ENCODE measurements at regions not wholly inside any gene's neighbourhood (a gene's known extent, or its start where the extent isn't known, plus 50 kb on each side); places are given as distances from the start of the nearest gene placed in this dataset.

DNA sequence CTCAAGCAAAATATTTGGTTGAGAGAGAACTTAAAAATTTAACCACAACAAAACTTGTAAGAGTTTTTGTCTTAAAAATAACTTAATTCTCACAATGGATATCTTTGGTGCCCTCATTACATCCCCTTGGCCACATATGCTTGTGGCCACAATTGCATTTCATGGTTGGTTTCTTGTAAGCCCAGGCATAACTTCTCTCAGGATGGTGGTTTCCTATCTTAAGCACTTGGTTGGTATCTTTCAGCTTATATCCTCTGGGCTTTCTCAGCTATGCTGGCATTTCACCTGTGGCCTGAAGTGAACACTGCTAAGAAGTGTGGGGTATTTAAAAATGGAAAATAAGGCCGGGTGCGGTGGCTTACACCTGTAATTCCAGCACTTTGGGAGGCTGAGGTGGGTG, 212.4 kb upstream of the MEF2C start:
- TF ChIP-seq, protein P1, sequence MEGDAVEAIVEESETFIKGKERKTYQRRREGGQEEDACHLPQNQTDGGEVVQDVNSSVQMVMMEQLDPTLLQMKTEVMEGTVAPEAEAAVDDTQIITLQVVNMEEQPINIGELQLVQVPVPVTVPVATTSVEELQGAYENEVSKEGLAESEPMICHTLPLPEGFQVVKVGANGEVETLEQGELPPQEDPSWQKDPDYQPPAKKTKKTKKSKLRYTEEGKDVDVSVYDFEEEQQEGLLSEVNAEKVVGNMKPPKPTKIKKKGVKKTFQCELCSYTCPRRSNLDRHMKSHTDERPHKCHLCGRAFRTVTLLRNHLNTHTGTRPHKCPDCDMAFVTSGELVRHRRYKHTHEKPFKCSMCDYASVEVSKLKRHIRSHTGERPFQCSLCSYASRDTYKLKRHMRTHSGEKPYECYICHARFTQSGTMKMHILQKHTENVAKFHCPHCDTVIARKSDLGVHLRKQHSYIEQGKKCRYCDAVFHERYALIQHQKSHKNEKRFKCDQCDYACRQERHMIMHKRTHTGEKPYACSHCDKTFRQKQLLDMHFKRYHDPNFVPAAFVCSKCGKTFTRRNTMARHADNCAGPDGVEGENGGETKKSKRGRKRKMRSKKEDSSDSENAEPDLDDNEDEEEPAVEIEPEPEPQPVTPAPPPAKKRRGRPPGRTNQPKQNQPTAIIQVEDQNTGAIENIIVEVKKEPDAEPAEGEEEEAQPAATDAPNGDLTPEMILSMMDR (IDR thresholded peaks at IDR 0.05) = no peak
- TF ChIP-seq POLR2A (IDR thresholded peaks at IDR 0.05) = no peak
- H3K36me3 ChIP-seq = no peaks in the 10 kb centered on the region
- intact Hi-C loops (cut with DNase I) = no loop called here
- no peaks in the 10 kb centered on the region for H3K27me3 ChIP-seq
- H3K4me3 ChIP-seq = no peak overlapping the region
- no peaks in the 10 kb centered on the region for H3K9me3 ChIP-seq
- no peak overlapping the region for H3K27ac ChIP-seq
- no peak for DNase-seq
- no peaks in the 10 kb centered on the region for H3K4me1 ChIP-seq
- WGBS, 2 donors = 96 to 100% methylated on average over 1 to 2 of the region's 2 CpGs

DNA sequence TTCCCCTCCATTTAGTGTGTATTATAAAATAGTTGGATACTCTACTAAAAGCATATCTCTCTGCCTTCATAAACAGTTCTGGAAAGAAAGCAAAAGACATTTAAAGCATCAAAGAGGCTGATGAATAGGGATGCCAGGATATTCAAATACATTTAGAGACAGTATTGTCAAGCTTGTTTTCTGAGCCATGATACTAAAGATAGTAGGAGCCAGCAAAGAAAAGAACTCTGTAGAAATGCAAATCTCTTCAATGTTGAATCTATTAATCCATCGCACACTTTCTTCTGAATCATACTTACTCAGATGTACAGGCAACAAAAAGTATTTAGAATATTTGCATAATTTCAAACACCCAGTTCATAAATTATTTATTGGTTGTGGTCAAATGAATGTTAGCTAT, 207.1 kb upstream of the MEF2C start:
- no peaks in the 10 kb centered on the region for H3K27me3 ChIP-seq
- H3K4me1 ChIP-seq = no peaks in the 10 kb centered on the region
- TF ChIP-seq, protein P1 (IDR thresholded peaks at IDR 0.05) = no peak
- no peak for TF ChIP-seq POLR2A (IDR thresholded peaks at IDR 0.05)
- H3K27ac ChIP-seq = no peak overlapping the region
- H3K4me3 ChIP-seq = no peak overlapping the region
- WGBS, 2 donors = 62 to 96% methylated on average over 1 of the region's 1 CpG
- H3K9me3 ChIP-seq = no peaks in the 10 kb centered on the region
- no peaks in the 10 kb centered on the region for H3K36me3 ChIP-seq
- intact Hi-C loops (cut with DNase I) = no loop called here
- DNase-seq = no peak

DNA sequence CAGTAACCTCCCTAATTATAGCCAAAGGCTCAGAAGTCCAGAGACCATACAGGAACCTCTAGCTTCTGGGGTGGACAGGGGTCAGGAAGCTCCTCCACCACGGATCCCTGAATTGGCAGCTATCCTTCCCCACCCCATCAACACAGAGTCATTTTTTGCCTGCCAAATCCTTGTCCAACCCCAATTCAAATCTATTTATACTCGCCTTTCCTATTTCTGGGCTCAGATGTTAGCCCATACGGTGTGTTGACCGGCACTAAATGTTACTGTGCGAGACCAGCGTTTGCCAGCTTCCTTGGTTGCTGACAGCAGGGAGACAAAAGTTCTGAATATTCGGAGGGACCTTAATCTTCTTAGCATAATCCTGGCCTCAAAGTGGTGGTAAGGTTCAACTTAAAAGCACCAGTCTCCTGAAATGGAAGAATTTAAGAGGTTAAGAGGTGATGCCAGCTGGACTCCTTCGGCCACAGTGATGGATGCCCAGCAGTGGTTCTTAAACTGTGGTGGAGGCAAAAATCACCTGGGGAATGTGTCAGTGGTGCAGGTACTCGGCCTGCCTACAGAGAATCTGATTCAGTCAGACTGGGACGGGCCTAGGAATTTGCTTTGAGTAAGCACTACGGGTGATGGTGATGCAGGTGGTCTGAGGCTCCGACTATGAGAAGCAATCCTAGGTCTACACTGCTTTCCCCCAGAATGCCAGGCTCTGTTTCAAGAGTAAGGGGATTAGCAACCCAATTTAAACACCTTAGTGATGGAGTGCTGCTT, 204.8 kb upstream of the MEF2C start:
- no peaks in the 10 kb centered on the region for H3K36me3 ChIP-seq
- 54 to 60% methylated on average over 10 to 11 of the region's 12 CpGs for WGBS, 2 donors
- no peaks in the 10 kb centered on the region for H3K9me3 ChIP-seq
- H3K27ac ChIP-seq = no peak overlapping the region
- intact Hi-C loops (cut with DNase I) = no loop called here
- H3K4me1 ChIP-seq = no peaks in the 10 kb centered on the region
- TF ChIP-seq, protein P1 (IDR thresholded peaks at IDR 0.05) = no peak
- TF ChIP-seq POLR2A (IDR thresholded peaks at IDR 0.05) = no peak
- DNase-seq = no peak
- no peaks in the 10 kb centered on the region for H3K27me3 ChIP-seq
- H3K4me3 ChIP-seq = no peak overlapping the region

DNA sequence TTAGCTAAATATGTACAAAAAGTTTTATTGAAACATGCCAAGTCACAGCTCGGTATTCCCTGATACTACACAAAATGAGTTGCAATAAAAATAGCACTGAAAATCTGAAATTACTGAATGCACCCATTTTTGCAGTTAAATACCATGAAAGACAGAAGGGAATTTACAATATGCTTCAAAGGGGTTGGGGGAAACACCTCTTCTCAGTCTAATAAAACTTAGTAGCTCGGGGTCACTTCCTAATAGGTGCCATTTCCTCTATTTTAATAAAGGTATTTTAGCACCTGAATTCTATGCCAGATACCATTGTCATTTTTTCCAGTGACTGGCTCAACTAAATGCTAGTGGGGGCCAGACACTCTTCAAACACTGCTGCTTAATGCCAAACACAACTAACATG, 204.1 kb upstream of the MEF2C start:
- Histone ChIP-seq H3K27ac (no peak overlapping the region), H3K27me3 (no peaks in the 10 kb centered on the region), H3K4me3 (no peak overlapping the region), H3K9me3 (no peaks in the 10 kb centered on the region), H3K4me1 (no peaks in the 10 kb centered on the region), H3K36me3 (no peaks in the 10 kb centered on the region)
- TF ChIP-seq, protein P1 (IDR thresholded peaks at IDR 0.05) = no peak
- TF ChIP-seq POLR2A (IDR thresholded peaks at IDR 0.05) = no peak
- intact Hi-C loops (cut with DNase I) = no loop called here
- DNase-seq = no peak
- 49 to 58% methylated on average over 2 of the region's 2 CpGs for WGBS, 2 donors

DNA sequence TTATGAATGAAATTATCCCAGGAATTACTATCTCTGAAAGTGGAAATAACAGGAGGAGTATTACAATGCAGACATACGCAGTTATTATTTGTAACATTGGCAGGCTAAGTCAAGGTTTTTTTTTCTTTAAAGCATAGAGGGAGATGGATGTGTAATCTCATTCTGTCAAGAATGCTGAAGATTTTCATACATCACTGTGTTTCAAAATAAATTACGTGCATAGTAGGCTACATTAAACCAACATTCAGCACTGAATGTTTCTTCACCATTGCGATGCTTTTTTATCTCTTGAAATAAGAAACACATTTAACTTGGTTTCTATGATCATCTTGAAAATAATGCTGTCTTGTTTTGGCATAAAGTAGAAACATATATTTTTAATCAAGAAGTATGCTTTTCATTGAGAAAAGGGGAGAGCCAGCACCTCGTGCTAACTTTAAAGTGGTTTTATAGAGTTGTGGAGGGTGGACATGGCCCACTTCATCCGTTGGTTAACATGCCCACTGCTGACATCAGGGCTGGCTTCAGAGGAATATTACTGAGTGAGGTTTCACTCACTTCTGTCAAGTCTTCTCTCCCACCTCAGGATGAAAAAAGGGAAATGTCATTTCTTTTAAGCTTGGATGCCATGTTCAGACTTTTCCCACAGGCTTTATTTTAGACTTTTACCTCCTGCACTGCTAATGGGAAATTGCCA, 203.6 kb upstream of the MEF2C start:
- Histone ChIP-seq H3K4me1 (no peaks in the 10 kb centered on the region), H3K4me3 (no peak overlapping the region), H3K9me3 (no peaks in the 10 kb centered on the region), H3K27ac (no peak overlapping the region), H3K36me3 (no peaks in the 10 kb centered on the region), H3K27me3 (no peaks in the 10 kb centered on the region)
- intact Hi-C loops (cut with DNase I) = no loop called here
- WGBS, 2 donors = 76% methylated on average over 5 of the region's 5 CpGs
- DNase-seq = no peak
- TF ChIP-seq POLR2A (IDR thresholded peaks at IDR 0.05) = no peak
- TF ChIP-seq, protein P1 (IDR thresholded peaks at IDR 0.05) = no peak
